ENCODE measurements at regions not wholly inside any gene's neighbourhood (a gene's known extent, or its start where the extent isn't known, plus 50 kb on each side); places are given as distances from the start of the nearest gene placed in this dataset.

- Histone ChIP-seq H3K27ac (ENCODE audit: low read depth, low read length) (no peak overlapping the region), H3K79me2 (ENCODE audit: control insufficient read depth, low read length) (no peaks in the 10 kb centered on the region), H3K36me3 (ENCODE audit: control insufficient read depth, low read length) (no peaks in the 10 kb centered on the region), H3F3A (ENCODE audit: control insufficient read depth, insufficient read depth) (no peaks in the 10 kb centered on the region), H3K9me2 (replicated peaks; ENCODE audit: control insufficient read depth, low read length) (no peaks in the 10 kb centered on the region), H3K4me1 (ENCODE audit: control insufficient read depth, low read length) (no peaks in the 10 kb centered on the region), H3K4me3 (ENCODE audit: low read length) (no peak overlapping the region), H3K27me3 (ENCODE audit: control insufficient read depth, low read length) (no peaks in the 10 kb centered on the region), H3K4me2 (ENCODE audit: low read length) (no peak overlapping the region), H3K9me3 (ENCODE audit: control insufficient read depth, insufficient read depth, low read length) (no peaks in the 10 kb centered on the region), H4K20me1 (ENCODE audit: control insufficient read depth, insufficient read depth, low read depth, low read length) (no peaks in the 10 kb centered on the region)
- no peak for TF ChIP-seq EZH2phosphoT487 (IDR thresholded peaks at IDR 0.05; ENCODE audit: borderline replicate concordance, low read length)
- no peak for TF ChIP-seq CTCF (IDR thresholded peaks at IDR 0.05; ENCODE audit: low read depth, low read length, poor library complexity, severe bottlenecking)
Measured at GRCh38 chr11:80167766-80168165, 726.9 kb upstream of the TENM4 start.

- TF ChIP-seq EZH2phosphoT487 (IDR thresholded peaks at IDR 0.05; ENCODE audit: borderline replicate concordance, low read length) (no peak), CTCF (IDR thresholded peaks at IDR 0.05; ENCODE audit: low read depth, low read length, poor library complexity, severe bottlenecking) (no peak)
- no peaks in the 10 kb centered on the region for H3K9me2 ChIP-seq (replicated peaks; ENCODE audit: control insufficient read depth, low read length)
- H3K4me1 ChIP-seq (ENCODE audit: control insufficient read depth, low read length): no peaks in the 10 kb centered on the region
- no peaks in the 10 kb centered on the region for H3K36me3 ChIP-seq (ENCODE audit: control insufficient read depth, low read length)
- H3K9me3 ChIP-seq (ENCODE audit: control insufficient read depth, insufficient read depth, low read length): no peaks in the 10 kb centered on the region
- no peaks in the 10 kb centered on the region for H3K27me3 ChIP-seq (ENCODE audit: control insufficient read depth, low read length)
- H3K4me2 ChIP-seq (ENCODE audit: low read length): no peak overlapping the region
- no peaks in the 10 kb centered on the region for H3F3A ChIP-seq (ENCODE audit: control insufficient read depth, insufficient read depth)
- no peaks in the 10 kb centered on the region for H4K20me1 ChIP-seq (ENCODE audit: control insufficient read depth, insufficient read depth, low read depth, low read length)
- no peak overlapping the region for H3K27ac ChIP-seq (ENCODE audit: low read depth, low read length)
- H3K79me2 ChIP-seq (ENCODE audit: control insufficient read depth, low read length): no peaks in the 10 kb centered on the region
- no peak overlapping the region for H3K4me3 ChIP-seq (ENCODE audit: low read length)
Measured at GRCh38 chr11:80165744-80166143, 724.9 kb upstream of the TENM4 start.

GRCh38 chr11:80163441-80163840 is 722.6 kb upstream of the TENM4 start:
- Histone ChIP-seq H3K4me3 (ENCODE audit: low read length) (no peak overlapping the region), H3K9me2 (replicated peaks; ENCODE audit: control insufficient read depth, low read length) (no peaks in the 10 kb centered on the region), H3K4me1 (ENCODE audit: control insufficient read depth, low read length) (no peaks in the 10 kb centered on the region), H3K9me3 (ENCODE audit: control insufficient read depth, insufficient read depth, low read length) (no peaks in the 10 kb centered on the region), H3K36me3 (ENCODE audit: control insufficient read depth, low read length) (no peaks in the 10 kb centered on the region), H3K27me3 (ENCODE audit: control insufficient read depth, low read length) (no peaks in the 10 kb centered on the region), H3K27ac (ENCODE audit: low read depth, low read length) (no peak overlapping the region), H3F3A (ENCODE audit: control insufficient read depth, insufficient read depth) (no peaks in the 10 kb centered on the region), H3K4me2 (ENCODE audit: low read length) (no peak overlapping the region), H4K20me1 (ENCODE audit: control insufficient read depth, insufficient read depth, low read depth, low read length) (no peaks in the 10 kb centered on the region), H3K79me2 (ENCODE audit: control insufficient read depth, low read length) (no peaks in the 10 kb centered on the region)
- no peak for TF ChIP-seq CTCF (IDR thresholded peaks at IDR 0.05; ENCODE audit: low read depth, low read length, poor library complexity, severe bottlenecking)
- no peak for TF ChIP-seq EZH2phosphoT487 (IDR thresholded peaks at IDR 0.05; ENCODE audit: borderline replicate concordance, low read length)

GRCh38 chr11:80163011-80163410 is 722.2 kb upstream of the TENM4 start:
- no peaks in the 10 kb centered on the region for H3F3A ChIP-seq (ENCODE audit: control insufficient read depth, insufficient read depth)
- no peak overlapping the region for H3K4me3 ChIP-seq (ENCODE audit: low read length)
- no peaks in the 10 kb centered on the region for H4K20me1 ChIP-seq (ENCODE audit: control insufficient read depth, insufficient read depth, low read depth, low read length)
- no peak overlapping the region for H3K4me2 ChIP-seq (ENCODE audit: low read length)
- H3K79me2 ChIP-seq (ENCODE audit: control insufficient read depth, low read length): no peaks in the 10 kb centered on the region
- H3K4me1 ChIP-seq (ENCODE audit: control insufficient read depth, low read length): no peaks in the 10 kb centered on the region
- no peaks in the 10 kb centered on the region for H3K9me2 ChIP-seq (replicated peaks; ENCODE audit: control insufficient read depth, low read length)
- no peak overlapping the region for H3K27ac ChIP-seq (ENCODE audit: low read depth, low read length)
- no peaks in the 10 kb centered on the region for H3K9me3 ChIP-seq (ENCODE audit: control insufficient read depth, insufficient read depth, low read length)
- no peak for TF ChIP-seq CTCF (IDR thresholded peaks at IDR 0.05; ENCODE audit: low read depth, low read length, poor library complexity, severe bottlenecking)
- no peak for TF ChIP-seq EZH2phosphoT487 (IDR thresholded peaks at IDR 0.05; ENCODE audit: borderline replicate concordance, low read length)
- H3K36me3 ChIP-seq (ENCODE audit: control insufficient read depth, low read length): no peaks in the 10 kb centered on the region
- H3K27me3 ChIP-seq (ENCODE audit: control insufficient read depth, low read length): no peaks in the 10 kb centered on the region
